GM23248 (cell line): ENCODE measurements at regions not wholly inside any gene's neighbourhood (a gene's known extent, or its start where the extent isn't known, plus 50 kb on each side); places are given as distances from the start of the nearest gene placed in this dataset.

ENCODE experiments used
- EZH2 ChIP-seq: fragments of 200-600 bp; sonication (generic); IDR thresholded peaks from 2 replicates; pipeline ENCODE4 v1.6.1; 2018; ENCODE audit warnings: antibody characterized with exemption, mild to moderate bottlenecking; ENCODE audit not compliant: insufficient read depth, poor library complexity, severe bottlenecking
- EZH2phosphoT487 ChIP-seq: fragments of 200-600 bp; sonication (generic); IDR thresholded peaks from 2 replicates; pipeline ENCODE4 v1.6.1; 2018; ENCODE audit warnings: antibody characterized with exemption, moderate library complexity, mild to moderate bottlenecking, low read depth; ENCODE audit not compliant: insufficient read depth

DNA sequence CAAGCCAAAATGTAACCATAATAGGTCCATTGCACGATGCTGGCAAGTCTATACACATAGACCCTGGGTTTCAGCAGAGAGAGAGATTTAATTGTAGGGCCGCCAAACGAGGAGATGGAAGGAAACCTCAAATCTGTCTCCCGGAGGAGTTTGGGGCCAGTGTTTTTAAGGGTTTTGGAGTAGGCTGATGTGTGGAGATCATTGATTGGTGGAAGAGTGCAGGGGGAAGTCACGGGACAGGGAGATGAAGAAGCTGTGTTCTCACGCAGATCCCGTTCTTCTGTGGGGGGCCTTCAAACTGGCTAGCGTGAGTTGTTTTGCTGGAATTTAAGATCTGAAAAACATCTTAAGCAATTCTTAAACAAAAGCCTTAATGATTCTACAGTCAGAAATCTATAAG is 84.8 kb downstream of the KATNIP start:
- TF ChIP-seq EZH2phosphoT487 (no peak), EZH2 (no peak)
